B cell (primary cell): ENCODE measurements at regions not wholly inside any gene's neighbourhood (a gene's known extent, or its start where the extent isn't known, plus 50 kb on each side); places are given as distances from the start of the nearest gene placed in this dataset.

Experiments
- EZH2 ChIP-seq: IDR thresholded peaks from 2 replicates; pipeline ENCODE4 v1.6.1; 2012; ENCODE audit warnings: borderline replicate concordance, low read depth, mild to moderate bottlenecking, moderate library complexity, low read length; ENCODE audit not compliant: insufficient read depth, poor library complexity, severe bottlenecking
- TF ChIP-seq, protein P1 (sequence below): fragments of 200-600 bp; IDR thresholded peaks from one replicate; pipeline ENCODE4 v1.8.0; 2022; ENCODE audit warnings: antibody characterized with exemption, mild to moderate bottlenecking

DNA sequence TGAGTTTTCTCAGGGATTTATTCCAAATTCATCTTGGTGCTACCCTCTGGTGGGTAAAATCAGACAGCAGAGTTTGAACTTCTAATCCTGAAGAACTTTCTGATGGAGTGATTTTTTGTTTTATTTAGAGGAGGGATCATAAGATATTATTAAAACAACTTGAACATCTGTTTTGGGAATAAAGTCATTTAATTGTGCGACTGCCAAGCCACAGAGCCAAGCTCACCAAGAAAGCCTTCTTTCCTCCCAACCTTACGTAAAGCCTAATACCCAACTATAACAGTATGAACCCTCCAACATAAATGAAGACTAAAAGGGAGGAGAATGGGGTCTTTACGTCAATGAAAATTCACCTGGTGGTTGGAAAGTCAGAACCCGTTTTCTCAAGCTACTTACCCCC lies 205.5 kb upstream of the IGF1 start:
- TF ChIP-seq, protein P1, sequence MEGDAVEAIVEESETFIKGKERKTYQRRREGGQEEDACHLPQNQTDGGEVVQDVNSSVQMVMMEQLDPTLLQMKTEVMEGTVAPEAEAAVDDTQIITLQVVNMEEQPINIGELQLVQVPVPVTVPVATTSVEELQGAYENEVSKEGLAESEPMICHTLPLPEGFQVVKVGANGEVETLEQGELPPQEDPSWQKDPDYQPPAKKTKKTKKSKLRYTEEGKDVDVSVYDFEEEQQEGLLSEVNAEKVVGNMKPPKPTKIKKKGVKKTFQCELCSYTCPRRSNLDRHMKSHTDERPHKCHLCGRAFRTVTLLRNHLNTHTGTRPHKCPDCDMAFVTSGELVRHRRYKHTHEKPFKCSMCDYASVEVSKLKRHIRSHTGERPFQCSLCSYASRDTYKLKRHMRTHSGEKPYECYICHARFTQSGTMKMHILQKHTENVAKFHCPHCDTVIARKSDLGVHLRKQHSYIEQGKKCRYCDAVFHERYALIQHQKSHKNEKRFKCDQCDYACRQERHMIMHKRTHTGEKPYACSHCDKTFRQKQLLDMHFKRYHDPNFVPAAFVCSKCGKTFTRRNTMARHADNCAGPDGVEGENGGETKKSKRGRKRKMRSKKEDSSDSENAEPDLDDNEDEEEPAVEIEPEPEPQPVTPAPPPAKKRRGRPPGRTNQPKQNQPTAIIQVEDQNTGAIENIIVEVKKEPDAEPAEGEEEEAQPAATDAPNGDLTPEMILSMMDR, result no peak
- TF ChIP-seq EZH2, result no peak
